ENCODE measurements at regions not wholly inside any gene's neighbourhood (a gene's known extent, or its start where the extent isn't known, plus 50 kb on each side); places are given as distances from the start of the nearest gene placed in this dataset.

DNA sequence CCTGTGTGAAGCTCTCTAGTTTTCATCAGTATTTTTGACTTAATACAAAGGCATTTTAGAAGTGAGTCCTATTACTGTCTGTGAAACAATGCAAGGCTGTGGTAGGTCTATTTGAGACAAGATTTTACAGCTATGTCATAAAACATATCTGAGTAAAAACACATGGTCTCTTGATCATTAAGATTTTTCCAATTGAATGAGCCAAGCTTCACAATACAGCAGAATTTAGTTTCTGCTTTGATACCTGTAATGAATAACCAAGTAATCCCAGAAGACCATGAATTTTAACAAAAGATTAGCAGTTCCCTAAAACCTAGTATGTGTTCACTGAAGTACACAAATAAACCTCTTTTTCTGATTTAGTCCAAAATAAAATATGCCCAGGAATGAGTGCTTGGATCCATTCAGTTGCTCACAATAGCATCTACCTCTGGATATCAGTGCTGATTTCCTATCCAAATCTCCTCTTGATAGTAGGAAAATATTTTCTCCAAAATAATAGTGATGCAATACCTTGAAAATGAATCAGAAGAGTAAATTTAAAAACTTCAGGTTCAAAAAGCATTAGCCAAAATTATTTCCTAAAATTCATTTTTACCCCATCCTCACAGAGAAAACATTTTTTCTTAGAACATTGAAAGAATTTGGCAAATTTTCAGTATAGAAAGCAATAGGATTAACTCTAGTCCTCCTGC is 533.5 kb upstream of the SGCG start:
- TF ChIP-seq CTCF (conservative IDR thresholded peaks at IDR 0.05 in 1 of 2, IDR thresholded peaks at IDR 0.05 in 1 of 2; ENCODE audit: extremely low read depth in 1 of 2, insufficient read depth in 1 of 2, low read depth in 1 of 2, low read length in 2 of 2) (no peak), EZH2 (IDR thresholded peaks at IDR 0.05; ENCODE audit: borderline replicate concordance, low read length) (no peak)

All from mammary epithelial cell (primary cell).